ENCODE measurements at regions not wholly inside any gene's neighbourhood (a gene's known extent, or its start where the extent isn't known, plus 50 kb on each side); places are given as distances from the start of the nearest gene placed in this dataset.
A peak's percentile ranks its signal among the peaks of the same experiment; 100 is the strongest.

DNA sequence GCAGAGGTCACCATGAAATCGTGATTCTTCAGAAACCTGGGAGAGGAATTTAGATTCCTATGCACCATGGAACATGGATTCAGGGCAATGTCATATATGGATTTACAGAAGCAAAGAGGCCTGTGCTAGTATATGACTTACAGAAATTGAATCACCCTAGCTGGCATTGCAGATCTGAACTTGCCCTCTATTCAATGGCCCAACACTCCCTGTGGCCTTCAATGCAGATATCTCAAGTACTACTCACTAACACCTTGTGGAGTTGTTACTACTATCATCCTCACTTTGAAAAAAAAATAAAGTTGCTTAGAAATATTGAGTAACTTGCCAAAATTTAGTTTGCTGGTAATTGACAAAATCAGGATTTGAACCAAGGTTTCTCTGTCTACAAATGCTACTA is 305.4 kb upstream of the SLITRK1 start:
- no peak for ATAC-seq (replicated peaks in 1 of 2)
- no peak overlapping the region for H3K4me3 Mint-ChIP-seq
- H3K27ac Mint-ChIP-seq = no peak overlapping the region
- no peak for DNase-seq
- no peaks in the 10 kb centered on the region for H3K27me3 Mint-ChIP-seq (ENCODE audit: low read depth)
- no peaks in the 10 kb centered on the region for H3K9me3 Mint-ChIP-seq
- H3K4me1 Mint-ChIP-seq (ENCODE audit: low read depth) = no peaks in the 10 kb centered on the region
- H3K36me3 Mint-ChIP-seq (ENCODE audit: insufficient read depth in 2 of 2) = no peaks in the 10 kb centered on the region

GRCh38 chr13:84139561-84140158 is 257.4 kb upstream of the SLITRK1 start:
- DNase-seq = no peak
- H3K27ac Mint-ChIP-seq = no peak overlapping the region
- H3K4me3 Mint-ChIP-seq = no peak overlapping the region
- H3K27me3 Mint-ChIP-seq (ENCODE audit: low read depth) = no peaks in the 10 kb centered on the region
- H3K36me3 Mint-ChIP-seq (ENCODE audit: insufficient read depth in 2 of 2) = peaks cover 0 to 1% of the 10 kb centered on the region in 2 donors
- H3K9me3 Mint-ChIP-seq = no peaks in the 10 kb centered on the region
- peaks cover 29% of the 10 kb centered on the region for H3K4me1 Mint-ChIP-seq (ENCODE audit: low read depth)
- no peak for ATAC-seq (replicated peaks in 1 of 2)

- Mint-ChIP-seq H3K4me1 (ENCODE audit: low read depth) (peaks cover 29% of the 10 kb centered on the region), H3K36me3 (ENCODE audit: insufficient read depth in 2 of 2) (no peaks in the 10 kb centered on the region), H3K4me3 (peak overlapping the region; percentile 66 to 76), H3K27me3 (ENCODE audit: low read depth) (no peaks in the 10 kb centered on the region), H3K9me3 (no peaks in the 10 kb centered on the region), H3K27ac (peak overlapping the region; percentile 77)
- ATAC-seq (replicated peaks in 1 of 2) = peak; percentile 99
- DNase-seq = peak; percentile 47 to 59
Observed at GRCh38 chr13:84137292-84137691, 255.0 kb upstream of the SLITRK1 start.

DNA sequence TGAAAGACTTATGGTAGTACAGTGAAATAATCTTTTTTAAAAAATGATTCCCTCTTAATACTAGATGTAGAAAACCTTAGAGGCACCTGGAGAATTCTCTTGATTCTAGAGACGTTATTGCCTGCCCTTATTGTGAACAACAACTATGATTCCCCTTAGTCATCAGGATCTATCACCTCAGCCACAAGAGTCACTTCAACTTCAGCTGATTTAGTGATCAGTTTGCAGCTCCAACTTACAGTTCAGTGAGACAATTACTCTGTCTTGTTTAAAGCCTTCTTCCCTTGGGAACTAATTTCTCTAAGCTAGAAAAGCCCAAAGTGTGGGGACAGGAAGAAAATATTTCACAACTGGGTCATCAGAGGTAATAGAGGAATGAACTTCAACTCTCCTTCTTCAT is 254.3 kb upstream of the SLITRK1 start:
- Mint-ChIP-seq H3K9me3 (no peaks in the 10 kb centered on the region), H3K4me1 (ENCODE audit: low read depth) (peaks cover 29% of the 10 kb centered on the region), H3K36me3 (ENCODE audit: insufficient read depth in 2 of 2) (no peaks in the 10 kb centered on the region), H3K27ac (peak overlapping the region; percentile 77), H3K4me3 (peak overlapping the region; percentile 29 to 76), H3K27me3 (ENCODE audit: low read depth) (no peaks in the 10 kb centered on the region)
- ATAC-seq (replicated peaks in 1 of 2) (peak; percentile 61 to 73), DNase-seq (peak in 1 of 2 donors; percentile 5)

DNA sequence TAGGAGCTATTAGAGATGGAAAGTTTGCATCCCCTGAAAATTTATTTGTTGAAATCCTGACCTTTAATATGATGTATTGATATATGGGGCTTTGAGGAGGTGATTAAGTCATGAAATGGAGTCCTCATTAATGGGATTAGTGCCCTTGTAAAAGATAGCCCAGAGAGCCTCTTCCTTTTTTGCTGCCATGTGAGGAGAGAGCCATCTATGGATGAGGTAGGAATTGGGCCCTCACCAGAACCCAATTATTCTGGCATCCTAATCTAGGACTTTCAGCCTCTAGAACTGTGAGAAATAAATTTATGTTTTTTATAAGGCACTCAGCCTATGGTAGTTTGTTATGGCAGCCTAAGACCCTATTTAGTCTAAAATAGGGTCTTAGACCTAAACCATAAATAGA is 250.2 kb upstream of the SLITRK1 start:
- no peak overlapping the region for H3K4me3 Mint-ChIP-seq
- H3K27me3 Mint-ChIP-seq (ENCODE audit: low read depth) = no peaks in the 10 kb centered on the region
- ATAC-seq (replicated peaks in 1 of 2) (no peak), DNase-seq (no peak)
- no peak overlapping the region for H3K27ac Mint-ChIP-seq
- peaks cover 16% of the 10 kb centered on the region for H3K4me1 Mint-ChIP-seq (ENCODE audit: low read depth)
- no peaks in the 10 kb centered on the region for H3K9me3 Mint-ChIP-seq
- H3K36me3 Mint-ChIP-seq (ENCODE audit: insufficient read depth in 2 of 2) = no peaks in the 10 kb centered on the region

- H3K9me3 Mint-ChIP-seq = no peaks in the 10 kb centered on the region
- H3K27me3 Mint-ChIP-seq (ENCODE audit: low read depth) = no peaks in the 10 kb centered on the region
- H3K4me1 Mint-ChIP-seq (ENCODE audit: low read depth) = peaks cover 4% of the 10 kb centered on the region
- ATAC-seq (replicated peaks in 1 of 2) = peak; percentile 38 to 51
- no peak overlapping the region for H3K27ac Mint-ChIP-seq
- DNase-seq = no peak
- no peaks in the 10 kb centered on the region for H3K36me3 Mint-ChIP-seq (ENCODE audit: insufficient read depth in 2 of 2)
- no peak overlapping the region for H3K4me3 Mint-ChIP-seq
Observed at GRCh38 chr13:84131249-84131648, 249.0 kb upstream of the SLITRK1 start.

DNA sequence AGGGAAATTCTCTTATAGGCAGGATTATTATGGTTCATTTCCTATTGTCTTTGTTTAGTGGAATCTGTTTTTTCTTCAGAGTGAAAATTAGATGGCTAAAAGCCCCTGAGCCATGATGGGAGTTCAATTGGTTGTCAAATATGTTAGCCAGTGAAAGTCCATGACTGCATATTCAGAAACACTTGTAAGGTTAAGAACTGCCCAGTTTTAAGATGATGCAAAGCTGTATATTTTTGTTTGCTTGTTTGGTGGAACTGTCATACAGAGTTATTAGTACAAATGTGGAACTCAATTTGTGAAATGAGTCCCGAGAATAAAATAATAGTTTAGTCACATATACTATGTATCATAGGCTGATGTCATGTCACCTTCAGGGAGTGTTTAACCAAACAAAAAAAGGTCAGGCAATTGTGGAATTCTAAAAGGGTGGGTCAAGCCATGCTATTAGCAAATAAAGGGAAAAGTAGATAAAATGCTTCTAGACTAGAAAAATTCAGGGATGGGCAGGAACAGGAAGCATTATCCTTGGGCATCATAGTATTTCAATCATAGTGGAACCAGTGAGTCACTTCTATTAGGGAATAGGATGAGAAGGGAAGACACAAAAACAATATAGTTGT is 248.3 kb upstream of the SLITRK1 start:
- no peak for DNase-seq
- no peak overlapping the region for H3K4me3 Mint-ChIP-seq
- no peaks in the 10 kb centered on the region for H3K36me3 Mint-ChIP-seq (ENCODE audit: insufficient read depth in 2 of 2)
- no peaks in the 10 kb centered on the region for H3K27me3 Mint-ChIP-seq (ENCODE audit: low read depth)
- H3K9me3 Mint-ChIP-seq = no peaks in the 10 kb centered on the region
- no peak for ATAC-seq (replicated peaks in 1 of 2)
- no peak overlapping the region for H3K27ac Mint-ChIP-seq
- H3K4me1 Mint-ChIP-seq (ENCODE audit: low read depth) = no peaks in the 10 kb centered on the region

DNA sequence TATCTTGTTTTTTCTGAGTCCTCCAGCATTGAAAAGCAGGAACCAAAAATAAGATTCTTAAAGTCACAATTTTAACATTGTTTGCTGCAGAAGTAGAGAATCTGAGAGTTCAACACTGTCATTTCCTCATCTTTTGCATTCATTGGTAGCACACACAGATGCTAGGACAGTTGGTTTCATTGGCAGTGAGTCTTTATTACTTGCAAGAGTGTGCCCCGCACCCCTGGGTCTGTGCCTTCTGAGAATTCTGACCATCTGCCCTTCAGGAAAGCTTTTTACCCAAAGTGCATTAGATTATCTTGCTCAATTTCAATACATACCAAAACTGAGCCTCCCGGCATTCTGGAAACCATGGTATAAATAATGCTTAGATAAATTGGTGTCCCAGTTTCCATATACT is 247.7 kb upstream of the SLITRK1 start:
- no peaks in the 10 kb centered on the region for H3K36me3 Mint-ChIP-seq (ENCODE audit: insufficient read depth in 2 of 2)
- no peaks in the 10 kb centered on the region for H3K27me3 Mint-ChIP-seq (ENCODE audit: low read depth)
- H3K27ac Mint-ChIP-seq = no peak overlapping the region
- no peaks in the 10 kb centered on the region for H3K4me1 Mint-ChIP-seq (ENCODE audit: low read depth)
- ATAC-seq (replicated peaks in 1 of 2) (no peak), DNase-seq (no peak)
- H3K9me3 Mint-ChIP-seq = no peaks in the 10 kb centered on the region
- no peak overlapping the region for H3K4me3 Mint-ChIP-seq

GRCh38 chr13:84127597-84128128 is 245.4 kb upstream of the SLITRK1 start:
- DNase-seq (no peak), ATAC-seq (replicated peaks in 1 of 2) (no peak)
- Mint-ChIP-seq H3K27me3 (ENCODE audit: low read depth) (no peaks in the 10 kb centered on the region), H3K4me1 (ENCODE audit: low read depth) (no peaks in the 10 kb centered on the region), H3K4me3 (no peak overlapping the region), H3K27ac (no peak overlapping the region), H3K36me3 (ENCODE audit: insufficient read depth in 2 of 2) (no peaks in the 10 kb centered on the region), H3K9me3 (no peaks in the 10 kb centered on the region)

GRCh38 chr13:84126671-84127171 is 244.4 kb upstream of the SLITRK1 start:
- Mint-ChIP-seq H3K9me3 (no peaks in the 10 kb centered on the region), H3K27me3 (ENCODE audit: low read depth) (no peaks in the 10 kb centered on the region), H3K4me1 (ENCODE audit: low read depth) (no peaks in the 10 kb centered on the region), H3K36me3 (ENCODE audit: insufficient read depth in 2 of 2) (no peaks in the 10 kb centered on the region), H3K27ac (no peak overlapping the region), H3K4me3 (no peak overlapping the region)
- ATAC-seq (replicated peaks in 1 of 2) (peak; percentile 87 to 88), DNase-seq (peak; percentile 25 to 41)

GRCh38 chr13:84121456-84121855 is 239.2 kb upstream of the SLITRK1 start:
- DNase-seq (no peak), ATAC-seq (replicated peaks in 1 of 2) (no peak)
- Mint-ChIP-seq H3K27me3 (ENCODE audit: low read depth) (no peaks in the 10 kb centered on the region), H3K9me3 (peaks cover 0 to 3% of the 10 kb centered on the region in 2 donors), H3K4me1 (ENCODE audit: low read depth) (no peaks in the 10 kb centered on the region), H3K4me3 (no peak overlapping the region), H3K27ac (no peak overlapping the region), H3K36me3 (ENCODE audit: insufficient read depth in 2 of 2) (peaks cover 0 to 2% of the 10 kb centered on the region in 2 donors)

DNA sequence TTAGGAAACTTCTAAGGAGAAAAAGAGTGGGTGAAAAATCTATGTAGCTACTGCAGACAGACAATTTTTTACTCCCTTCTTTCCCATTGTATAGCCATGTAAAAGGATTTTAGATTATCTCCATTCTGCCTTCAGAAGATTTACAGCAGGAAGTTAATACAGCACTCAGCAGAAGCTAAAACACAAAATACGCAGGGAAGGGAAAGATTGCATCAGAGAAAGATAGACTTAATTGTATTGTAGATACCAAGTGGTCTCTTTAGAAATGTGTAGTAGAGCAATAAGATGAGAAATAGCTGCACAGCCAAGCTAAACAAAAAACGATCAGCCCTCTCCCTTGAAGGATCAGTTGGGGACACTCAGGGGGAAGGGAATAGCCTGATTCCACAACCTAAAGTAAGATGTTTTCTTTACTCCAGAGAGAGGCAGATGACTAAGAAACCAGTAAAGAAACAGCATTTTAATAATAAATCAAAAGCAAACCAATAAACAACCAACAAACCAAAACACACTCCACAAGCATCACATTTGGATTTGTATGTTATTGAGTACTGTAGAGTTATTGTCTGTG is 236.7 kb upstream of the SLITRK1 start:
- H3K4me3 Mint-ChIP-seq = no peak overlapping the region
- peaks cover 0 to 3% of the 10 kb centered on the region in 2 donors for H3K9me3 Mint-ChIP-seq
- no peak for DNase-seq
- no peak for ATAC-seq (replicated peaks in 1 of 2)
- H3K27ac Mint-ChIP-seq = no peak overlapping the region
- no peaks in the 10 kb centered on the region for H3K27me3 Mint-ChIP-seq (ENCODE audit: low read depth)
- peaks cover 0 to 2% of the 10 kb centered on the region in 2 donors for H3K36me3 Mint-ChIP-seq (ENCODE audit: insufficient read depth in 2 of 2)
- no peaks in the 10 kb centered on the region for H3K4me1 Mint-ChIP-seq (ENCODE audit: low read depth)

- ATAC-seq (replicated peaks in 1 of 2) (no peak), DNase-seq (no peak)
- H3K36me3 Mint-ChIP-seq (ENCODE audit: insufficient read depth in 2 of 2) = no peaks in the 10 kb centered on the region
- H3K27ac Mint-ChIP-seq = no peak overlapping the region
- no peaks in the 10 kb centered on the region for H3K27me3 Mint-ChIP-seq (ENCODE audit: low read depth)
- H3K4me1 Mint-ChIP-seq (ENCODE audit: low read depth) = no peaks in the 10 kb centered on the region
- no peaks in the 10 kb centered on the region for H3K9me3 Mint-ChIP-seq
- H3K4me3 Mint-ChIP-seq = no peak overlapping the region
Observed at GRCh38 chr13:84098273-84098672, 216.0 kb upstream of the SLITRK1 start.
